SU-DHL-6 (cell line): ENCODE measurements at regions not wholly inside any gene's neighbourhood (a gene's known extent, or its start where the extent isn't known, plus 50 kb on each side); places are given as distances from the start of the nearest gene placed in this dataset.

Source experiments
- H2AFZ ChIP-seq: fragments of 200-600 bp; sonication (generic); 2 replicates; pipeline ENCODE4 v1.6.1; 2014; ENCODE audit warnings: low read depth, mild to moderate bottlenecking, moderate library complexity, mixed read lengths, antibody characterized with exemption, low read length; ENCODE audit not compliant: severe bottlenecking
- H3F3A ChIP-seq: fragments of 200-600 bp; shearing (Covaris generic); 2 replicates; pipeline ENCODE4 v1.6.0; 2016; ENCODE audit warnings: antibody characterized with exemption, mild to moderate bottlenecking; ENCODE audit not compliant: insufficient read depth
- H3K27ac ChIP-seq: fragments of 200-600 bp; sonication (generic); 2 replicates; pipeline ENCODE4 v1.5.1; 2016; ENCODE audit warnings: low read depth, mild to moderate bottlenecking, low read length, moderate library complexity, mixed read lengths
- H3K27me3 ChIP-seq: fragments of 200-600 bp; sonication (generic), shearing (Covaris generic); 2 replicates; pipeline ENCODE4 v1.6.0; 2014; ENCODE audit warnings: mild to moderate bottlenecking, low read length
- H3K36me3 ChIP-seq: fragments of 200-600 bp; sonication (generic); 2 replicates; pipeline ENCODE4 v1.6.1; 2014; ENCODE audit warnings: mild to moderate bottlenecking, low read length, mixed read lengths
- H3K4me2 ChIP-seq: fragments of 300-600, 200-600 bp; shearing (Covaris generic), sonication (generic); 2 replicates; pipeline ENCODE4 v1.6.0; 2014; ENCODE audit warnings: low read length, low read depth, mild to moderate bottlenecking; ENCODE audit not compliant: poor library complexity, severe bottlenecking
- H3K4me3 ChIP-seq: fragments of 200-600 bp; sonication (generic); 2 replicates; pipeline ENCODE4 v1.5.1; 2014; ENCODE audit warnings: antibody characterized with exemption, low read length, mild to moderate bottlenecking, mixed read lengths; ENCODE audit not compliant: insufficient read depth, poor library complexity, severe bottlenecking
- H3K79me2 ChIP-seq: fragments of 200-600 bp; sonication (generic); 2 replicates; pipeline ENCODE4 v1.6.1; 2014; ENCODE audit warnings: mild to moderate bottlenecking, low read length, moderate library complexity; ENCODE audit not compliant: insufficient read depth
- H3K9ac ChIP-seq: fragments of 200-600 bp; sonication (generic); 2 replicates; pipeline ENCODE4 v1.7.0; 2014; ENCODE audit warnings: mild to moderate bottlenecking, low read length
- H3K9me2 ChIP-seq: fragments of 200-600 bp; sonication (generic); replicated peaks from 2 replicates; pipeline ENCODE4 v1.6.1; 2014; ENCODE audit warnings: low read length; ENCODE audit not compliant: insufficient read depth
- H3K9me3 ChIP-seq: fragments of 200-600 bp; sonication (generic); 2 replicates; pipeline ENCODE4 v1.6.1; 2014; ENCODE audit warnings: low read length, mixed read lengths; ENCODE audit not compliant: insufficient read depth
- H4K20me1 ChIP-seq: fragments of 200-600 bp; sonication (generic); 2 replicates; pipeline ENCODE4 v1.6.1; 2014; ENCODE audit warnings: low read depth, mild to moderate bottlenecking, antibody characterized with exemption, low read length, moderate library complexity, mixed read lengths
- CTCF ChIP-seq: fragments of 200-600 bp; sonication (generic); IDR thresholded peaks from one replicate; pipeline ENCODE4 v1.5.1; 2017; ENCODE audit warnings: antibody characterized with exemption, mild to moderate bottlenecking, low read length, moderate library complexity; ENCODE audit not compliant: insufficient read depth, poor library complexity, severe bottlenecking
- EZH2phosphoT487 ChIP-seq: fragments of 200-600 bp; sonication (generic), shearing (Covaris generic); conservative IDR thresholded peaks from 2 replicates; pipeline ENCODE4 v1.6.1; 2018; ENCODE audit warnings: mild to moderate bottlenecking, antibody characterized with exemption, low read length, moderate library complexity, mixed read lengths

- no peaks in the 10 kb centered on the region for H4K20me1 ChIP-seq
- no peak overlapping the region for H3K9ac ChIP-seq
- no peak overlapping the region for H3K4me2 ChIP-seq
- H3K27ac ChIP-seq, result no peak overlapping the region
- no peaks in the 10 kb centered on the region for H3K79me2 ChIP-seq
- no peak overlapping the region for H2AFZ ChIP-seq
- no peak overlapping the region for H3K4me3 ChIP-seq
- no peaks in the 10 kb centered on the region for H3K27me3 ChIP-seq
- H3F3A ChIP-seq, result no peaks in the 10 kb centered on the region
- no peaks in the 10 kb centered on the region for H3K9me3 ChIP-seq
- no peaks in the 10 kb centered on the region for H3K9me2 ChIP-seq
- H3K36me3 ChIP-seq, result no peaks in the 10 kb centered on the region
- TF ChIP-seq CTCF (no peak), EZH2phosphoT487 (no peak)
These were observed 770.8 kb upstream of the PRKX start for GRCh38 chrX:4484266-4484665.

- Histone ChIP-seq H3F3A (no peaks in the 10 kb centered on the region), H3K9me3 (no peaks in the 10 kb centered on the region), H2AFZ (no peak overlapping the region), H3K27me3 (no peaks in the 10 kb centered on the region), H3K27ac (no peak overlapping the region), H3K79me2 (no peaks in the 10 kb centered on the region), H3K9ac (no peak overlapping the region), H3K36me3 (no peaks in the 10 kb centered on the region), H3K4me3 (no peak overlapping the region), H3K4me2 (no peak overlapping the region), H4K20me1 (no peaks in the 10 kb centered on the region), H3K9me2 (no peaks in the 10 kb centered on the region)
- TF ChIP-seq EZH2phosphoT487, result no peak
- TF ChIP-seq CTCF, result no peak
These were observed 738.1 kb upstream of the PRKX start for GRCh38 chrX:4451591-4451990.

GRCh38 chrX:4450177-4450576 lies 736.7 kb upstream of the PRKX start:
- Histone ChIP-seq H3K9ac (no peak overlapping the region), H3K36me3 (no peaks in the 10 kb centered on the region), H3K27me3 (no peaks in the 10 kb centered on the region), H3K4me2 (no peak overlapping the region), H4K20me1 (no peaks in the 10 kb centered on the region), H3F3A (no peaks in the 10 kb centered on the region), H3K9me2 (no peaks in the 10 kb centered on the region), H3K27ac (no peak overlapping the region), H2AFZ (no peak overlapping the region), H3K9me3 (no peaks in the 10 kb centered on the region), H3K79me2 (no peaks in the 10 kb centered on the region), H3K4me3 (no peak overlapping the region)
- no peak for TF ChIP-seq CTCF
- no peak for TF ChIP-seq EZH2phosphoT487

GRCh38 chrX:4435905-4436304 lies 722.5 kb upstream of the PRKX start:
- H3K4me3 ChIP-seq, result no peak overlapping the region
- H3K27me3 ChIP-seq, result no peaks in the 10 kb centered on the region
- H2AFZ ChIP-seq, result no peak overlapping the region
- no peaks in the 10 kb centered on the region for H3K79me2 ChIP-seq
- H3K36me3 ChIP-seq, result no peaks in the 10 kb centered on the region
- no peak for TF ChIP-seq CTCF
- no peak for TF ChIP-seq EZH2phosphoT487
- H3K9me3 ChIP-seq, result no peaks in the 10 kb centered on the region
- no peaks in the 10 kb centered on the region for H3K9me2 ChIP-seq
- H3K9ac ChIP-seq, result no peak overlapping the region
- H3K4me2 ChIP-seq, result no peak overlapping the region
- no peaks in the 10 kb centered on the region for H4K20me1 ChIP-seq
- no peak overlapping the region for H3K27ac ChIP-seq
- no peaks in the 10 kb centered on the region for H3F3A ChIP-seq
